ENCODE measurements at regions not wholly inside any gene's neighbourhood (a gene's known extent, or its start where the extent isn't known, plus 50 kb on each side); places are given as distances from the start of the nearest gene placed in this dataset.

- Histone ChIP-seq H3K27me3 (no peaks in the 10 kb centered on the region), H3K79me2 (ENCODE audit: low read depth) (no peaks in the 10 kb centered on the region), H3K4me3 (no peak overlapping the region), H3F3A (ENCODE audit: low read depth) (no peaks in the 10 kb centered on the region), H3K9me3 (ENCODE audit: low read depth) (no peaks in the 10 kb centered on the region), H3K4me2 (no peak overlapping the region), H3K36me3 (no peaks in the 10 kb centered on the region), H4K20me1 (ENCODE audit: low read depth) (no peaks in the 10 kb centered on the region), H3K9ac (no peak overlapping the region), H3K27ac (no peak overlapping the region), H2AFZ (replicated peaks) (no peak overlapping the region), H3K4me1 (no peaks in the 10 kb centered on the region)
- H3K36me3 Mint-ChIP-seq, result no peaks in the 10 kb centered on the region
- peaks cover 16% of the 10 kb centered on the region for H3K9me3 Mint-ChIP-seq
- no peak for DNase-seq (ENCODE audit: low spot score)
- H3K27me3 Mint-ChIP-seq (ENCODE audit: insufficient read depth, low read depth), result no peaks in the 10 kb centered on the region
- peaks cover 14% of the 10 kb centered on the region for H3K4me1 Mint-ChIP-seq
- no peak overlapping the region for H3K4me3 Mint-ChIP-seq
- no peak for TF ChIP-seq EZH2phosphoT487 (IDR thresholded peaks at IDR 0.05)
- TF ChIP-seq CTCF (IDR thresholded peaks at IDR 0.05), result no peak
- TF ChIP-seq EZH2 (IDR thresholded peaks at IDR 0.05), result no peak
- no peak overlapping the region for H3K27ac Mint-ChIP-seq
These were observed 74.9 kb upstream of the IRF2BP2 start for GRCh38 chr1:234684856-234685255.

GRCh38 chr1:234683861-234684632 is 74.1 kb upstream of the IRF2BP2 start:
- H2AFZ ChIP-seq (replicated peaks), result no peak overlapping the region

GRCh38 chr1:234683127-234683860 is 73.3 kb upstream of the IRF2BP2 start:
- peaks cover 16% of the 10 kb centered on the region for H3K9me3 Mint-ChIP-seq
- Histone ChIP-seq H3K27me3 (no peaks in the 10 kb centered on the region), H2AFZ (replicated peaks) (no peak overlapping the region), H4K20me1 (ENCODE audit: low read depth) (no peaks in the 10 kb centered on the region), H3K4me3 (no peak overlapping the region), H3F3A (ENCODE audit: low read depth) (no peaks in the 10 kb centered on the region), H3K4me2 (no peak overlapping the region), H3K36me3 (no peaks in the 10 kb centered on the region), H3K27ac (no peak overlapping the region), H3K9me3 (ENCODE audit: low read depth) (no peaks in the 10 kb centered on the region), H3K9ac (no peak overlapping the region), H3K4me1 (no peaks in the 10 kb centered on the region), H3K79me2 (ENCODE audit: low read depth) (no peaks in the 10 kb centered on the region)
- no peaks in the 10 kb centered on the region for H3K36me3 Mint-ChIP-seq
- H3K27ac Mint-ChIP-seq, result no peak overlapping the region
- TF ChIP-seq CTCF (IDR thresholded peaks at IDR 0.05) (no peak), EZH2phosphoT487 (IDR thresholded peaks at IDR 0.05) (no peak), EZH2 (IDR thresholded peaks at IDR 0.05) (no peak)
- DNase-seq (ENCODE audit: low spot score), result no peak
- no peak overlapping the region for H3K4me3 Mint-ChIP-seq
- peaks cover 9% of the 10 kb centered on the region for H3K4me1 Mint-ChIP-seq
- no peaks in the 10 kb centered on the region for H3K27me3 Mint-ChIP-seq (ENCODE audit: insufficient read depth, low read depth)

More at GRCh38 chr1:234683861-234684632, 74.1 kb upstream of the IRF2BP2 start:
- no peaks in the 10 kb centered on the region for H3K36me3 ChIP-seq
- H3K4me3 Mint-ChIP-seq, result no peak overlapping the region
- no peaks in the 10 kb centered on the region for H3K79me2 ChIP-seq (ENCODE audit: low read depth)
- no peaks in the 10 kb centered on the region for H3F3A ChIP-seq (ENCODE audit: low read depth)
- H3K27me3 ChIP-seq, result no peaks in the 10 kb centered on the region
- no peaks in the 10 kb centered on the region for H3K27me3 Mint-ChIP-seq (ENCODE audit: insufficient read depth, low read depth)
- no peaks in the 10 kb centered on the region for H3K36me3 Mint-ChIP-seq
- H3K4me3 ChIP-seq, result no peak overlapping the region
- peaks cover 16% of the 10 kb centered on the region for H3K9me3 Mint-ChIP-seq
- no peak for TF ChIP-seq EZH2phosphoT487 (IDR thresholded peaks at IDR 0.05)
- TF ChIP-seq CTCF (IDR thresholded peaks at IDR 0.05), result no peak
- no peak for TF ChIP-seq EZH2 (IDR thresholded peaks at IDR 0.05)
- H3K4me1 ChIP-seq, result no peaks in the 10 kb centered on the region
- H4K20me1 ChIP-seq (ENCODE audit: low read depth), result no peaks in the 10 kb centered on the region
- H3K9ac ChIP-seq, result no peak overlapping the region
- no peak overlapping the region for H3K27ac Mint-ChIP-seq
- no peak overlapping the region for H3K27ac ChIP-seq
- DNase-seq (ENCODE audit: low spot score), result no peak
- peaks cover 10% of the 10 kb centered on the region for H3K4me1 Mint-ChIP-seq
- H3K9me3 ChIP-seq (ENCODE audit: low read depth), result no peaks in the 10 kb centered on the region
- no peak overlapping the region for H3K4me2 ChIP-seq

All from neural progenitor cell (in vitro differentiated cells).